SK-N-MC (cell line): ENCODE measurements at regions not wholly inside any gene's neighbourhood (a gene's known extent, or its start where the extent isn't known, plus 50 kb on each side); places are given as distances from the start of the nearest gene placed in this dataset.

Experiments
- EZH2 ChIP-seq: fragments of 200-600 bp; sonication (generic); IDR thresholded peaks from one replicate; pipeline ENCODE4 v1.6.1; 2017; ENCODE audit warnings: antibody characterized with exemption
- POLR2AphosphoS5 ChIP-seq: IDR thresholded peaks from 2 replicates; pipeline ENCODE4 v1.6.1; 2012; ENCODE audit warnings: mild to moderate bottlenecking, low read depth, low read length, borderline replicate concordance

GRCh38 chr7:12130609-12131008, 80.5 kb upstream of the TMEM106B start:
- no peak for TF ChIP-seq POLR2AphosphoS5
- TF ChIP-seq EZH2, result no peak
